ENCODE measurements at regions not wholly inside any gene's neighbourhood (a gene's known extent, or its start where the extent isn't known, plus 50 kb on each side); places are given as distances from the start of the nearest gene placed in this dataset.

- Histone ChIP-seq H3K36me3 (ENCODE audit: control insufficient read depth in 2 of 2, extremely low read depth in 1 of 2, insufficient read depth in 2 of 2, low read length in 2 of 2) (no peaks in the 10 kb centered on the region), H3K27me3 (ENCODE audit: control insufficient read depth, extremely low read depth, insufficient read depth, low read length) (no peaks in the 10 kb centered on the region), H3K9ac (ENCODE audit: control insufficient read depth, extremely low read depth, insufficient read depth, low read length) (no peak overlapping the region), H3K79me2 (ENCODE audit: control insufficient read depth, insufficient read depth, low read length) (no peaks in the 10 kb centered on the region), H3K4me1 (ENCODE audit: control insufficient read depth, extremely low read depth, insufficient read depth, low read length) (no peaks in the 10 kb centered on the region), H3K4me3 (ENCODE audit: control insufficient read depth in 2 of 3, extremely low read depth in 1 of 3, insufficient read depth in 2 of 3, low read depth in 1 of 3, low read length in 3 of 3) (no peak overlapping the region), H4K20me1 (ENCODE audit: control insufficient read depth, extremely low read depth, insufficient read depth, low read length) (no peaks in the 10 kb centered on the region), H3K9me3 (ENCODE audit: control insufficient read depth, low read depth, low read length) (peaks cover 3% of the 10 kb centered on the region), H3K27ac (ENCODE audit: control insufficient read depth, insufficient read depth, low read length) (no peak overlapping the region), H3K4me2 (ENCODE audit: control insufficient read depth, extremely low read depth, insufficient read depth, low read depth, low read length) (no peak overlapping the region), H3K9me1 (ENCODE audit: control insufficient read depth, extremely low read depth, insufficient read depth, low read length) (no peaks in the 10 kb centered on the region), H2AFZ (ENCODE audit: control insufficient read depth, low read length) (no peak overlapping the region)
- FAIRE-seq: no peak
- no peak for DNase-seq (ENCODE audit: low read depth, low spot score)
- dilution Hi-C loops (cut with MboI; ENCODE audit: extremely low pct_ligation_motif_present, low sequenced_read_pairs): no loop called here
- TF ChIP-seq EZH2 (IDR thresholded peaks at IDR 0.05; ENCODE audit: low read length) (no peak), CTCF (optimal IDR thresholded peaks at IDR 0.05 in 1 of 3, IDR thresholded peaks at IDR 0.05 in 1 of 3, conservative IDR thresholded peaks at IDR 0.05 in 1 of 3; ENCODE audit: extremely low read depth in 1 of 3, insufficient read depth in 2 of 3, low read length in 3 of 3) (no peak)
Observed at GRCh38 chr10:130300608-130301020, 164.4 kb downstream of the GLRX3 start.

GRCh38 chr10:130301021-130301892 lies 165.1 kb downstream of the GLRX3 start:
- Histone ChIP-seq H3K27ac (ENCODE audit: control insufficient read depth, insufficient read depth, low read length) (no peak overlapping the region), H3K4me3 (ENCODE audit: control insufficient read depth in 2 of 3, extremely low read depth in 1 of 3, insufficient read depth in 2 of 3, low read depth in 1 of 3, low read length in 3 of 3) (no peak overlapping the region), H4K20me1 (ENCODE audit: control insufficient read depth, extremely low read depth, insufficient read depth, low read length) (no peaks in the 10 kb centered on the region), H3K9me1 (ENCODE audit: control insufficient read depth, extremely low read depth, insufficient read depth, low read length) (no peaks in the 10 kb centered on the region), H3K9me3 (ENCODE audit: control insufficient read depth, low read depth, low read length) (peaks cover 3% of the 10 kb centered on the region), H3K9ac (ENCODE audit: control insufficient read depth, extremely low read depth, insufficient read depth, low read length) (no peak overlapping the region), H3K4me2 (ENCODE audit: control insufficient read depth, extremely low read depth, insufficient read depth, low read depth, low read length) (no peak overlapping the region), H2AFZ (ENCODE audit: control insufficient read depth, low read length) (no peak overlapping the region), H3K79me2 (ENCODE audit: control insufficient read depth, insufficient read depth, low read length) (no peaks in the 10 kb centered on the region), H3K27me3 (ENCODE audit: control insufficient read depth, extremely low read depth, insufficient read depth, low read length) (no peaks in the 10 kb centered on the region), H3K36me3 (ENCODE audit: control insufficient read depth in 2 of 2, extremely low read depth in 1 of 2, insufficient read depth in 2 of 2, low read length in 2 of 2) (no peaks in the 10 kb centered on the region), H3K4me1 (ENCODE audit: control insufficient read depth, extremely low read depth, insufficient read depth, low read length) (no peaks in the 10 kb centered on the region)
- dilution Hi-C loops (cut with MboI; ENCODE audit: extremely low pct_ligation_motif_present, low sequenced_read_pairs): no loop called here
- no peak for DNase-seq (ENCODE audit: low read depth, low spot score)
- no peak for TF ChIP-seq EZH2 (IDR thresholded peaks at IDR 0.05; ENCODE audit: low read length)
- TF ChIP-seq CTCF (optimal IDR thresholded peaks at IDR 0.05 in 1 of 3, IDR thresholded peaks at IDR 0.05 in 1 of 3, conservative IDR thresholded peaks at IDR 0.05 in 1 of 3; ENCODE audit: extremely low read depth in 1 of 3, insufficient read depth in 2 of 3, low read length in 3 of 3): no peak
- FAIRE-seq: no peak
